GM23338 (cell line): ENCODE measurements at regions not wholly inside any gene's neighbourhood (a gene's known extent, or its start where the extent isn't known, plus 50 kb on each side); places are given as distances from the start of the nearest gene placed in this dataset.

ENCODE experiments used
- ATAC-seq: fragments of 200-7000 bp; cut with Tn5 transposase; 3 replicates; pipeline ENCODE4 v1.9.1; 2020
- DNase-seq: peaks from one replicate; pipeline ENCODE4 v3.0.0-alpha.2; 2015; ENCODE audit warnings: low spot score
- H2AFZ ChIP-seq: fragments of 200-600 bp; sonication (generic); 2 replicates; pipeline ENCODE4 v1.8.0; 2016; ENCODE audit warnings: antibody characterized with exemption, mild to moderate bottlenecking, moderate library complexity
- H3F3A ChIP-seq: fragments of 200-600 bp; sonication (generic); replicated peaks from 2 replicates; pipeline ENCODE4 v1.8.0; 2017; ENCODE audit warnings: antibody characterized with exemption, mixed run types, low read depth
- H3K27ac ChIP-seq: fragments of 200-600 bp; sonication (generic); 2 replicates; pipeline ENCODE4 v1.6.1; 2016; ENCODE audit warnings: low read depth
- H3K27me3 ChIP-seq: fragments of 200-600 bp; sonication (generic); 2 replicates; pipeline ENCODE4 v1.8.0; 2016; ENCODE audit warnings: mild to moderate bottlenecking, mixed run types, moderate library complexity; ENCODE audit not compliant: insufficient read depth
- H3K36me3 ChIP-seq: fragments of 200-600 bp; sonication (generic); 2 replicates; pipeline ENCODE4 v1.8.0; 2016; ENCODE audit warnings: mild to moderate bottlenecking; ENCODE audit not compliant: insufficient read depth
- H3K4me1 ChIP-seq: fragments of 200-600 bp; sonication (generic); 2 replicates; pipeline ENCODE4 v1.8.0; 2016; ENCODE audit warnings: mild to moderate bottlenecking, moderate library complexity; ENCODE audit not compliant: insufficient read depth
- H3K4me2 ChIP-seq: fragments of 200-600 bp; sonication (generic); 2 replicates; pipeline ENCODE4 v1.7.1; 2017; ENCODE audit warnings: mixed run types
- H3K4me3 ChIP-seq: fragments of 200-600 bp; sonication (generic); 2 replicates; pipeline ENCODE4 v1.6.1; 2016; ENCODE audit warnings: mixed run types
- H3K79me2 ChIP-seq: fragments of 200-600 bp; sonication (generic); replicated peaks from 2 replicates; pipeline ENCODE4 v1.8.0; 2017; ENCODE audit warnings: mild to moderate bottlenecking; ENCODE audit not compliant: insufficient read depth
- H3K9me2 ChIP-seq: fragments of 200-600 bp; sonication (generic); 2 replicates; pipeline ENCODE4 v1.8.0; 2017; ENCODE audit not compliant: insufficient read depth
- H4K20me1 ChIP-seq: fragments of 200-600 bp; sonication (generic); replicated peaks from 2 replicates; pipeline ENCODE4 v1.8.0; 2017; ENCODE audit warnings: mild to moderate bottlenecking; ENCODE audit not compliant: insufficient read depth
- H3K27ac Mint-ChIP-seq: 2 replicates; pipeline ENCODE4 v1.8.0; 2020; ENCODE audit warnings: inconsistent platforms, mild to moderate bottlenecking, moderate library complexity, mixed read lengths
- H3K27me3 Mint-ChIP-seq: 3 replicates; pipeline ENCODE4 v1.8.0; 2022; ENCODE audit warnings: low read depth, mild to moderate bottlenecking, moderate library complexity, mixed read lengths, inconsistent platforms; ENCODE audit not compliant: insufficient read depth, poor library complexity
- H3K36me3 Mint-ChIP-seq: 3 replicates; pipeline ENCODE4 v1.8.0; 2021; ENCODE audit warnings: low read depth, mild to moderate bottlenecking, inconsistent platforms, moderate library complexity, mixed read lengths
- H3K4me1 Mint-ChIP-seq: 3 replicates; pipeline ENCODE4 v1.8.0; 2020; ENCODE audit warnings: mild to moderate bottlenecking, inconsistent platforms, mixed read lengths
- H3K4me3 Mint-ChIP-seq: 3 replicates; pipeline ENCODE4 v1.8.0; 2021; ENCODE audit warnings: moderate library complexity, mild to moderate bottlenecking, inconsistent platforms, mixed read lengths
- H3K9me3 Mint-ChIP-seq: 3 replicates; pipeline ENCODE4 v1.8.0; 2020; ENCODE audit warnings: moderate library complexity, mild to moderate bottlenecking, inconsistent platforms, mixed read lengths
- CREB1 ChIP-seq: fragments of 250-450 bp; sonication (Bioruptor Pico); IDR thresholded peaks from 2 replicates; pipeline ENCODE4 v1.5.0; 2020; ENCODE audit warnings: low read depth, mild to moderate bottlenecking, moderate library complexity
- CTCF ChIP-seq, 2 experiments: fragments of 200-600 bp in 1 of 2; sonication (generic) in 1 of 2; conservative IDR thresholded peaks; 2 replicates each; pipeline versions ENCODE4 v1.5.1 to v1.6.1; 2016 to 2017; ENCODE audit warnings: antibody characterized with exemption in 2 of 2, low read depth in 2 of 2, mild to moderate bottlenecking in 2 of 2, moderate library complexity in 1 of 2
- ETS1 ChIP-seq: IDR thresholded peaks from 2 replicates; pipeline ENCODE4 v1.6.1; 2016; ENCODE audit warnings: antibody characterized with exemption
- EZH2 ChIP-seq: fragments of 200-600 bp; sonication (generic); IDR thresholded peaks from one replicate; pipeline ENCODE4 v1.8.0; 2017; ENCODE audit warnings: antibody characterized with exemption, mild to moderate bottlenecking, low read depth; ENCODE audit not compliant: unreplicated experiment
- EZH2phosphoT487 ChIP-seq: fragments of 200-600 bp; sonication (generic); IDR thresholded peaks from one replicate; pipeline ENCODE4 v1.8.1; 2018; ENCODE audit warnings: antibody characterized with exemption; ENCODE audit not compliant: unreplicated experiment
- JUNB ChIP-seq: IDR thresholded peaks from one replicate; pipeline ENCODE4 v1.6.1; 2016; ENCODE audit warnings: antibody characterized with exemption; ENCODE audit not compliant: unreplicated experiment
- NANOG ChIP-seq: IDR thresholded peaks from 2 replicates; pipeline ENCODE4 v1.6.1; 2016; ENCODE audit warnings: antibody characterized with exemption, borderline replicate concordance
- POLR2AphosphoS5 ChIP-seq: IDR thresholded peaks from 2 replicates; pipeline ENCODE4 v1.6.1; 2016; ENCODE audit warnings: antibody characterized with exemption, low read depth
- REST ChIP-seq: IDR thresholded peaks from one replicate; pipeline ENCODE4 v1.6.1; 2018; ENCODE audit warnings: antibody characterized with exemption; ENCODE audit not compliant: unreplicated experiment
- STAT1 ChIP-seq: IDR thresholded peaks from one replicate; pipeline ENCODE4 v1.6.1; 2016; ENCODE audit warnings: antibody characterized with exemption; ENCODE audit not compliant: unreplicated experiment
- ZNF114 ChIP-seq: fragments of 250-450 bp; sonication (Bioruptor Pico); IDR thresholded peaks from 2 replicates; pipeline ENCODE4 v1.5.0; 2020; ENCODE audit warnings: mild to moderate bottlenecking, moderate library complexity
- ZNF331 ChIP-seq: fragments of 250-450 bp; sonication (Bioruptor Pico); IDR thresholded peaks from 2 replicates; pipeline ENCODE4 v1.5.0; 2020; ENCODE audit warnings: low read depth, mild to moderate bottlenecking, moderate library complexity
- ZNF462 ChIP-seq: fragments of 250-450 bp; sonication (Bioruptor Pico); IDR thresholded peaks from 2 replicates; pipeline ENCODE4 v1.5.0; 2020; ENCODE audit warnings: mild to moderate bottlenecking, moderate library complexity

GRCh38 chr14:28867571-28867970 lies 101.0 kb downstream of the FOXG1 start:
- Histone ChIP-seq H3K36me3 (no peaks in the 10 kb centered on the region), H3F3A (no peaks in the 10 kb centered on the region), H4K20me1 (no peaks in the 10 kb centered on the region), H3K27ac (no peak overlapping the region), H2AFZ (no peak overlapping the region), H3K9me2 (no peaks in the 10 kb centered on the region), H3K4me1 (no peaks in the 10 kb centered on the region), H3K4me3 (no peak overlapping the region), H3K27me3 (no peaks in the 10 kb centered on the region), H3K79me2 (no peaks in the 10 kb centered on the region), H3K4me2 (no peak overlapping the region)
- H3K36me3 Mint-ChIP-seq = no peaks in the 10 kb centered on the region
- H3K4me1 Mint-ChIP-seq = no peaks in the 10 kb centered on the region
- no peaks in the 10 kb centered on the region for H3K27me3 Mint-ChIP-seq
- no peak for DNase-seq
- ATAC-seq = no peak
- H3K4me3 Mint-ChIP-seq = no peak overlapping the region
- TF ChIP-seq NANOG (no peak), CTCF (conservative IDR thresholded peaks at IDR 0.05; ENCODE audit: low read depth in 2 of 2) (no peak), EZH2 (no peak), POLR2AphosphoS5 (no peak), EZH2phosphoT487 (no peak), ZNF114 (CRISPR knock-in tag) (no peak), STAT1 (no peak), ZNF331 (CRISPR knock-in tag) (no peak), REST (no peak), JUNB (no peak), ZNF462 (no peak), ETS1 (no peak), CREB1 (no peak)
- no peaks in the 10 kb centered on the region for H3K9me3 Mint-ChIP-seq
- no peak overlapping the region for H3K27ac Mint-ChIP-seq
